ENCODE measurements at regions not wholly inside any gene's neighbourhood (a gene's known extent, or its start where the extent isn't known, plus 50 kb on each side); places are given as distances from the start of the nearest gene placed in this dataset.

- no peak for DNase-seq (ENCODE audit: low spot score)
- no peaks in the 10 kb centered on the region for H3K27me3 Mint-ChIP-seq (ENCODE audit: unreplicated experiment)
- no peaks in the 10 kb centered on the region for H3K36me3 Mint-ChIP-seq (ENCODE audit: low read depth, unreplicated experiment)
- no peak for TF ChIP-seq CTCF (IDR thresholded peaks at IDR 0.05; ENCODE audit: unreplicated experiment)
- H3K9me3 Mint-ChIP-seq (ENCODE audit: unreplicated experiment), result no peaks in the 10 kb centered on the region
- H3K4me3 Mint-ChIP-seq (ENCODE audit: unreplicated experiment), result no peak overlapping the region
- H3K27ac Mint-ChIP-seq (ENCODE audit: unreplicated experiment), result no peak overlapping the region
- H3K4me1 Mint-ChIP-seq (ENCODE audit: unreplicated experiment), result peaks cover 3% of the 10 kb centered on the region
Observed at GRCh38 chr3:139839014-139839413, 96.0 kb upstream of the CLSTN2 start.

GRCh38 chr3:139838269-139838957 lies 96.6 kb upstream of the CLSTN2 start:
- H3K4me3 Mint-ChIP-seq (ENCODE audit: unreplicated experiment), result no peak overlapping the region
- H3K27ac Mint-ChIP-seq (ENCODE audit: unreplicated experiment), result no peak overlapping the region
- H3K9me3 Mint-ChIP-seq (ENCODE audit: unreplicated experiment), result no peaks in the 10 kb centered on the region
- H3K4me1 Mint-ChIP-seq (ENCODE audit: unreplicated experiment), result peaks cover 3% of the 10 kb centered on the region
- no peak for TF ChIP-seq CTCF (IDR thresholded peaks at IDR 0.05; ENCODE audit: unreplicated experiment)
- no peaks in the 10 kb centered on the region for H3K27me3 Mint-ChIP-seq (ENCODE audit: unreplicated experiment)
- DNase-seq (ENCODE audit: low spot score), result no peak
- H3K36me3 Mint-ChIP-seq (ENCODE audit: low read depth, unreplicated experiment), result no peaks in the 10 kb centered on the region

- H3K4me1 Mint-ChIP-seq (ENCODE audit: unreplicated experiment), result peaks cover 3% of the 10 kb centered on the region
- no peaks in the 10 kb centered on the region for H3K36me3 Mint-ChIP-seq (ENCODE audit: low read depth, unreplicated experiment)
- no peaks in the 10 kb centered on the region for H3K27me3 Mint-ChIP-seq (ENCODE audit: unreplicated experiment)
- H3K9me3 Mint-ChIP-seq (ENCODE audit: unreplicated experiment), result no peaks in the 10 kb centered on the region
- no peak for DNase-seq (ENCODE audit: low spot score)
- H3K27ac Mint-ChIP-seq (ENCODE audit: unreplicated experiment), result no peak overlapping the region
- no peak overlapping the region for H3K4me3 Mint-ChIP-seq (ENCODE audit: unreplicated experiment)
- TF ChIP-seq CTCF (IDR thresholded peaks at IDR 0.05; ENCODE audit: unreplicated experiment), result no peak
Observed at GRCh38 chr3:139836698-139837464, 98.1 kb upstream of the CLSTN2 start.

- no peaks in the 10 kb centered on the region for H3K27me3 Mint-ChIP-seq (ENCODE audit: unreplicated experiment)
- no peaks in the 10 kb centered on the region for H3K36me3 Mint-ChIP-seq (ENCODE audit: low read depth, unreplicated experiment)
- no peak for DNase-seq (ENCODE audit: low spot score)
- peaks cover 3% of the 10 kb centered on the region for H3K4me1 Mint-ChIP-seq (ENCODE audit: unreplicated experiment)
- no peak overlapping the region for H3K27ac Mint-ChIP-seq (ENCODE audit: unreplicated experiment)
- H3K9me3 Mint-ChIP-seq (ENCODE audit: unreplicated experiment), result no peaks in the 10 kb centered on the region
- no peak for TF ChIP-seq CTCF (IDR thresholded peaks at IDR 0.05; ENCODE audit: unreplicated experiment)
- no peak overlapping the region for H3K4me3 Mint-ChIP-seq (ENCODE audit: unreplicated experiment)
Observed at GRCh38 chr3:139835830-139836683, 98.9 kb upstream of the CLSTN2 start.
